Daoy (cell line): ENCODE measurements at regions not wholly inside any gene's neighbourhood (a gene's known extent, or its start where the extent isn't known, plus 50 kb on each side); places are given as distances from the start of the nearest gene placed in this dataset.
A peak's percentile ranks its signal among the peaks of the same experiment; 100 is the strongest.

Experiments used
- DNase-seq: peaks from one replicate; pipeline ENCODE4 v3.0.0-alpha.2; 2015; ENCODE audit warnings: low read depth

GRCh38 chr22:44442186-44442815 is 55.7 kb downstream of the RTL6 start:
- DNase-seq = no peak

GRCh38 chr22:44441401-44442185 is 56.4 kb downstream of the RTL6 start:
- no peak for DNase-seq

GRCh38 chr22:44440224-44441160 is 57.5 kb downstream of the RTL6 start:
- no peak for DNase-seq

- DNase-seq = no peak
These were observed 58.4 kb downstream of the RTL6 start for GRCh38 chr22:44439356-44440223.

- no peak for DNase-seq
These were observed 59.4 kb downstream of the RTL6 start for GRCh38 chr22:44438481-44439131.

- DNase-seq = no peak
These were observed 60.0 kb downstream of the RTL6 start for GRCh38 chr22:44438056-44438455.

GRCh38 chr22:44437216-44438055 is 60.6 kb downstream of the RTL6 start:
- peak; percentile 51 for DNase-seq

- no peak for DNase-seq
These were observed 61.3 kb downstream of the RTL6 start for GRCh38 chr22:44436736-44437135.

GRCh38 chr22:44431256-44431655 is 66.8 kb downstream of the RTL6 start:
- no peak for DNase-seq

- no peak for DNase-seq
These were observed 67.3 kb downstream of the RTL6 start for GRCh38 chr22:44430716-44431115.

- no peak for DNase-seq
These were observed 68.0 kb downstream of the RTL6 start for GRCh38 chr22:44429941-44430587.

- DNase-seq = no peak
These were observed 68.8 kb downstream of the RTL6 start for GRCh38 chr22:44428941-44429830.

GRCh38 chr22:44427611-44428470 is 70.2 kb downstream of the RTL6 start:
- no peak for DNase-seq

GRCh38 chr22:44426981-44427380 is 71.1 kb downstream of the RTL6 start:
- no peak for DNase-seq

- DNase-seq = no peak
These were observed 72.4 kb downstream of the RTL6 start for GRCh38 chr22:44425694-44426045.

GRCh38 chr22:44424867-44425693 is 73.0 kb downstream of the RTL6 start:
- no peak for DNase-seq

- no peak for DNase-seq
These were observed 73.7 kb downstream of the RTL6 start for GRCh38 chr22:44424359-44424682.
